Activated T-cell treated with anti-CD3 and anti-CD28 coated beads for 4 hours (primary cell): ENCODE measurements at regions not wholly inside any gene's neighbourhood (a gene's known extent, or its start where the extent isn't known, plus 50 kb on each side); places are given as distances from the start of the nearest gene placed in this dataset.
"Not testable (repeated sequence)": the region's sequence is repeated elsewhere in the genome, so short reads cannot be mapped to it uniquely, and the experiment has no call there.

Experiments used
- DNase-seq: peaks from one replicate; pipeline ENCODE4 v3.0.0-alpha.2; 2020

DNA sequence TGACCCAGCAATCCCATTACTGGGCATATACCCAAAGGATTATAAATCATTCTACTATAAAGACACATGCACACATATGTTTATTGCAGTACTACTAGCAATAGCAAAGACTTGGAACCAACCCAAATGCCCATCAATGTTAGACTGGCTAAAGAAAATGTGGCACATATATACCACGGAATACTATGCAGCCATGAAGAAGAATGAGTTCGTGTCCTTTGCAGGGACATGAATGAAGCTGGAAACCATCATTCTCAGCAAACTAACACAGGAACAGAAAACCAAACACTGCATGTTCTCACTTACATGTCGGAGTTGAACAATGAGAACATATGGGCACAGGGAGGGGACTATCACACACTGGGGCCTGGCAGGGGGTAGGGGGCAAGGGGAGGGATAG lies 183.0 kb downstream of the HACE1 start:
- not testable (repeated sequence) for DNase-seq

DNA sequence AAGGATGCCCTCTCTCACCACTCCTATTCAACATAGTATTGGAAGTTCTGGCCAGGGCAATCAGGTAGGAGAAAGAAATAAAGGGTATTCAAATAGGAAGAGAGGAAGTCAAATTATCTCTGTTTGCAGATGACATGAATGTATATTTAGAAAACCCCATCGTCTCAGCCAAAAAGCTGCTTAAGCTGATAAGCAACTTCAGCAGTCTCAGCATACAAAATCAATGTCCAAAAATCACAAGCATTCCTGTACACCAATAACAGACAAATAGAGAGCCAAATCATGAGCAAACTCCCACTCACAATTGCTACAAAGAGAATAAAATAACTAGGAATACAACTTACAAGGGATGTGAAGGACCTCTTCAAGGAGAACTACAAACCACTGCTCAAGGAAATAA lies 184.6 kb downstream of the HACE1 start:
- DNase-seq, result not testable (repeated sequence)

DNA sequence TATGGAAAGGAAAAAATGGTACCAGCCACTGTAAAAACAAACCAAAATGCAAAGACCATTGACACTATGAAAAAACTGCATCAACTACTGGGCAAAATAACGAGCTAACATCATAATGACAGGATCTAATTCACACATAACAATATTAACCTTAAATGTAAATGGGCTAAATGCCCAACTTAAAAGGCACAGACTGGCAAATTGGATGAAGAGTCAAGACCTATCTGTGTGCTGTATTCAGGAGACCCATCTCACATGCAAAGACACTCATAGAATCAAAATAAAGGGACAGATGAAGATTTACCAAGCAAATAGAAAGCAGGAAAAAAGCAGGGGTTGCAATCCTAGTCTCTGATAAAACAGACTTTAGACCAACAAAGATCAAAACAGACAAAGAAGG lies 186.6 kb downstream of the HACE1 start:
- DNase-seq, result not testable (repeated sequence)

DNA sequence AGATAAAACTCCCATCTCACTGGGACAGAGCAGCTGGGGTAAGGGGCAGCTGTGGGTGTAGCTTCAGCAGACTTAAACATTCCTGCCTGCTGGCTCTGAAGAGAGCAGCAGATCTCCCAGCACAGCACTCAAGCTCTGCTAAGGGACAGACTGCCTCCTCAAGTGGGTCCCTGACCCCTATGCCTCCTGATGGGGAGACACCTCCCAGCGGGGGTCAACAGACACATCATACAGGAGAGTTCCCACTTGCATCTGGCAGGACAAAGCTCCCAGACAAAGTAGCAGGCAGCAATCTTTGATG lies 188.2 kb downstream of the HACE1 start:
- DNase-seq, result not testable (repeated sequence)

DNA sequence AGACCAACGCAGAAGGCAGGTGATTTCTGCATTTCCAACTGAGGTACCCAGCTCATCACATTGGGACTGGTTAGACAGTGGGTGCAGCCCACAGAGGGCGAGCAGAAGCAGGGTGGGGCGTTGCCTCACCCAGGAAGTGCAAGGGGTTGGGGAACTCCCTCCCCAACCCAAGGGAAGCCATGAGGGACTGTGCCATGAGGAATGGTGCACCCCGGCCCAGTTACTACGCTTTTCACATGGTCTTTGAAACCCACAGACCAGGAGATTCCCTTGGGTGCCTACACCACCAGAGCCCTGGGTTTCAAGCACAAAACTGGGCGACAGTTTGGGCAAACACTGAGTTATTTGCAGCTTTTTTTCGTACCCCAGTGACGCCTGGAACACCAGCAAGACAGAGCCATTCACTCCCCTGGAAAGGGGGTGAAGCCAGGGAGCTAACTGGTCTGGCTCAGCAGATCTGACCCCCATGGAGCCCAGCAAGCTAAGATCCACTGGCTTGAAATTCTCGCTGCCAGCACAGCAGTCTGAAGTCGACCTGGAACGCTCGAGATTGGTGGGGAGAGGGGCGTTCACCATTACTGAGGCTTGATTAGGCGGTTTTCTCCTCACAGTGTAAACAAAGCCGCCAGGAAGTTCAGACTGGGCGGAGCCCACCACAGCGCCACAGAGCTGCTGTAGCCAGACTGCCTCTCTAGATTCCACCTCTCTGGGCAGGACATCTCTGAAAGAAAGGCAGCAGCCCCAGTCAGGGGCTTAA lies 188.7 kb downstream of the HACE1 start:
- DNase-seq, result not testable (repeated sequence)

DNA sequence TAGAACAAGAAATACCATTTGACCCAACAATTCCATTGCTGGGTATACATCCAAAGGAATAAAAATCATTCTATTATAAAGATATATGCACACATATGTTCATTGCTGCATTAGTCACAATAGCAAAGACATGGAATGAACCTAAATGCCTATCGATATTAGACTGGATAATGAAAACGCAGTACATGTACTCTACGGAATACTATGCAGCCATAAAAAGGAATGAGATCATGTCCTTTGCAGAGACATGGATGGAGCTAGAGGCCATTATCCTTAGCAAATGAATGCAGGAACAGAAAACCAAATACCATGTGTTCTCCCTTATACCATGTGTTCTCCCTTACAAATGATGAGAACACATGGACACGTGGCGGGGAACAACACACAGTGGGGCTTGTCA lies 190.2 kb downstream of the HACE1 start:
- no peak for DNase-seq

DNA sequence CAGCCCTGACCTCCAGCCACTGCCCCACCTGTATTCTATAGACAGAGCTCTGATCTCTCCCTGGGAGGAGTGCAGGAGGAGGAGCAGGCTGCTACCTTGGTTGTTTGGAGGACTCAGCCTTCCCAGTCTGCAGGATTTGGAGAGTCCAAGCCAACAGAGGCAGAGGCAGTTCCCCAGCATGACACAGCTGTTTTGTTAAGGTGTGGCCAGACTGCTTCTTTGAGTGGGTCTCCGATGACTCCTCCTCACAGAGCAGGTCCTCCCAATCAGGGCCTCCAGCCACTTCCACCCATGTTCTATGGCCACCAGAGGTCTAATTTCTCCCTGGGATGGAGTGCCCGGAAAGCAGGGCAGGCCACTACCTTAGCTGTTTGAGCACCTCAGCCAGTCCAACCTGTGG lies 203.5 kb downstream of the HACE1 start:
- DNase-seq, result no peak

DNA sequence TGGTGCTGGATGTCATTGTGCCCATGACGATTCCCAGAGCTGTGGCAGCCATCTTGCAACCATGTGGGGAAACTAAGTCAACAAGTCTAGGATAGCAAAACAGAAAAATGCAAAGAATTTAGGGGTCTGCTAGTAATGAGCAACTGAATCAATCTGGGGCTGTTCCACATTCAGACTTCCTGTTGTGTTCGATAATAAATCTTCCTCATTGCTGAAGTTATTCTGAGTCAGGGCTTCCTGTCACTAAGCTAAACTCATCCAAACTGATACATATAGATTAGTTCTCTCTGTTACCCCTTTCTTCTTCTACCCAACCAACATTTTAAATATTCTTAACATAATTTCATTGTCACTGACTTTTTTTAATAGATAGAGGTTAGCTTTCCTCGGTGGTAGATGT lies 205.9 kb downstream of the HACE1 start:
- no peak for DNase-seq

DNA sequence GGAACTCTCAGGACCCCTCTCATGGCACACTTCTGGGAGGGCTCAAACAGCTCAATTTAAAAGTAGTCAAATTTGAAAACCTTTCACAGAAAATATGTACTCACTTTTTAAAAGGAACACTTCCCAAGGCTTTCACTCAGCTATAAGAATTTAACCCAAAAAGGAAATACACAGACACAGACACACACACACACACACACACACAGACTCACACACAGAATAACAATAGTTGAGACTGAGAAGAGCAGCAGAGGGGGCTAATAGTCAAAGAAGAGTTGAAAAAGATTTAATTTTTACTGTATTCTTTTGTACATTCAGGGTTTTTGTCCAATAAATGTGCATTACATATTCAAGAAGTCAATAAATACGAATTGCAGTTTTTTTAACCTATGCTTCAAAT lies 211.4 kb downstream of the HACE1 start:
- DNase-seq, result no peak

DNA sequence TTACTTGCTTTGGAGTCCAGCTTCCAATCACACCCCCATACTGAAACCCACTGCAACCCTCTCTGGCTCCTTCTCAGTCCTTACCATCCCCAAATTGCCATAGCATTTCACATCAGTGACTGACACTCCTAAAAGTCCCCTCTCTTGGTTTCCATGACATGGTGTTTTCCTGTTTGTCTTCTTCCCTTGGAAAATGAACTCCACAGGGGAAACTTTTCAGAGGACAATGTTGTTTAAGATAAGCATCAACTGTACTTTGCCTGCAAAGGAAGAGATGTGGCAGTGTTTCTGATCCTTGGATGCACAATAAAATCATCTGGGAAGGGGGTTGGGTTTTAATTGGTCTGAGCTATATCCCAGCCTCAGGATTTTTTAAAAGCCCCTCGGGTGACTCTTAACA lies 214.9 kb downstream of the HACE1 start:
- DNase-seq, result no peak

DNA sequence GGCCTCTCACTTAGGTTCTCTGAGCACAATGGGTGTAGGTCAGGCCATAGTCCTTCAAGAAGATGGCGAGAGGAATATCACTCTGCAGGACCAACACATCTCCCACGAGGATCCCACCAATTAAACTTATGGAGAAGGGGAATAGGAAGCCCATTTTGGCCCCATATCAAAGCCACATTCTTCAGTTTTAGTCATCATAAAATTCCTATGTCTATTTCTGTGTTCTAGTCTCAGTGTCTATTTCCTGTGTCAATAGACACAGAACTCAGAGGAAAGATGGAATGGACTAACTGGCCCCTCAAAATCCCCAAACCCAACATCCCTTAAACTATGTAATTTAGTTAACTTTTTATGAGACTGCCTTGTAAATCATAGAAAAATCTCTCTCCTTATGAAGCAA lies 216.8 kb downstream of the HACE1 start:
- no peak for DNase-seq

DNA sequence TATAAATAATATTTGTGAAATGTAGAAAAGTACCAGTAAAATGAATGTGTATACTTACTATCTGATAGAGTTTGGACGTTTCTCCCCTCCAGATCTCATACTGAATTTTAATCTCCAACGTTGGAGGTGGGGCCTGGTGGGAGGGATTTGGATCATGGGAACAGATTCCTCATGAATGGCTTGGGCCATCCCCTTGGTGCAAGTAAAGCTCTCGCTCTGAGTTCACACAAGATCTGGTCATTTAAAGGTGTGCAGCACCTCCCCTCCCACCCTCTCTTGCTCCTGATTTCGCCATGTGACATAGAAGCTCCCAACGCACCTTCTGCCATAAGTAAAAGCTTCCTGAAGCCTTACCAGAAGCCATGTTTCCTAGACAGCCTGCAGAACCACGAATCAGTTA lies 219.0 kb downstream of the HACE1 start:
- DNase-seq, result no peak

DNA sequence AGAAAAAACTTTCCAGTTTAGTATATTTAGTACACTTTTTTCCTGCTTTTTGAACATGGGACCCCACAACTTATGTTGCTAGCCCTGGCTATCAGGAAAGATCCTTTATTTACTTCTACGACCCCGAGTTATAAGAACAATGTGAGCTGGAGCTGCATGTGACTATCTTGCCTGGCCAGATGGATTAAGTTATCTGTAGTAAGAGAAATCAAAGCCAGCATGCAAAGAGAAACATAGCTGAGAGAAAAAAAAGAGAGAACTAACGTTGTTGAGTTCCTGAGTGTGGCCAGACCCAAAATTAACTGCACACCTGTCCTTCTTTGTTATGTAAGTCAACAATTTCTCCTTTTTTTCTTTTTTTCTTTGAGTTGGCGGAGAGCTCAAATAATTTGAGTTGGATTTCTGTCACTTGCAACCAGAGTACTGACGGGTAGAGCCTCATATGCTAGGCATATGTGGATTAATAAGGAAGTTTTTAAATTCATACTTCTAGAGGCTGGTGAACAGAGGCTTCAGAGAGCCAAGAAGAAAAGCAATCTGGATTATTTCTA lies 219.5 kb downstream of the HACE1 start:
- DNase-seq, result no peak

DNA sequence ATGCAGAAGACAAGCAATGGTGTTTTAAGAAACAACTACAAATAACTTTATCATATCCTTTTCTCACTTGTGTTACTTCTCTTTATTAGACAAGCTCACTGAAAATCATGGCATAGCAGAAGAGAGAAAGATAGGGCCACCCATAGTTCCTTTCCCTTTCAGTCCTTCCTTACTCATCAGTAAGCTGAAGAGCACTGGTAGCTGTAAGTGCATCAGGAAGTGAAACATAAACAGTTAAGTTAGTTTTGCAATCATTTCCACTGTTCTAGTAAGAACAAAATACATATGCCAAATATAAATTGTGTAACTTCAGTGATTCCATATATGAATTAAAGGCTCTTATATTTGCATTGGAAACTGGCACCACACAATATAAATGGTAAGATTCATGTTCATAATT lies 220.1 kb downstream of the HACE1 start:
- no peak for DNase-seq

DNA sequence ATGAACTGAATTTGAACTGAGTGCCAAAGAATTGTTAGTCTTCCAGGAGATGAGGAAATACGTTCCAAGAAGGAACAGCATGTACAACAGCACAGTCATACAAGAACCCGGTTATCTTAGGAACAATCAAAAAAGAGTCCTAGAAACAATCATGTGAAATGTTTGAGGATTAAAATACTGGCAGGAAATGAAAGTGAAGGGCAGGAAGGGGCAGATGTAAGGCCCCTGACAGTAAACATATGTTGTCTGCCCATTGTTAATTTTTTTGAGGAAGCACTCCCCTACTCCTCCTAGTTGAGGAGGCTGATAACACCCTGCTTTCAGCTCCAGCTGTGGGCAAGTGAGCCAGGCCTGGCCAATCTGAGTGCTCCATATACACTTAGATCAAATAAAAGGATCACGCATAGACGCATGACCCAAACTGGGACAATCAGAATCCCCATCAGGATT lies 220.9 kb downstream of the HACE1 start:
- DNase-seq, result no peak

DNA sequence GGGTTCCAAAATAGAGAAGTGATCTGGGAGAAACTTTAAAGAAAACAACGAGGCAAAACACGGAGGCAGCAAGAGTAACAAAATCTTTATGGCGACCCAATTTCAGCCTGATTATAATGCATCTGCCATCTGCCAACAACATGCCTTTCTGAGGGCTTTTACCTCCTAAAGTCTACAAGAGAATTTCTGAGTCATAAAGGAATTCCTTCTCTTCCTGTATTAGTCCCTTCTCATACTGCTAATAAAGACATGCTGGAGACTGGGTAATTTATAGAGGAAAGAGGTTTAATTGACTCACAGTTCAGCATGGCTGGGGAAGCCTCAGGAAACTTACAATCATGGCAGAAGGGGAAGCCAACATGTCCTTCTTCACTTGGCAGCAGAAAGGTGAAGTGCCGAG lies 226.6 kb downstream of the HACE1 start:
- DNase-seq, result no peak

DNA sequence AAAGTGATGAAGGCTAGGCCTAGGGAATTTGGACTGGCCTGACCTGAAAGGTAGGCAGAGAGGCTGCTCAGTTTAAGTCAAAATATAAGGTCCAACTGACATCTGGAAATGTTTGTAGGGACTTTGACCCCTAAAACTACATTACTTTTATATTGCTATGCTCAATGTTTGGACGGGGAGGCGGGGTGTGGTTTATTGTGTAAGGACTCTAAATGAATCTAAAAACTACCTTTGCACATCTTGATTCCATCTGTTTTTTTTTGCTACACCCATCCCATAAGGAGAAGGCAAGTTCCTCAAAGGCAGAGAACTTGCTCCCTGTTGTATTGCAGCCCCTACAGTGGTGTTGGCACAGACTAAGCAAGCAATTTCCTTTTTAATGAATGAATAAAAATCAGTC lies 227.1 kb downstream of the HACE1 start:
- DNase-seq, result no peak

DNA sequence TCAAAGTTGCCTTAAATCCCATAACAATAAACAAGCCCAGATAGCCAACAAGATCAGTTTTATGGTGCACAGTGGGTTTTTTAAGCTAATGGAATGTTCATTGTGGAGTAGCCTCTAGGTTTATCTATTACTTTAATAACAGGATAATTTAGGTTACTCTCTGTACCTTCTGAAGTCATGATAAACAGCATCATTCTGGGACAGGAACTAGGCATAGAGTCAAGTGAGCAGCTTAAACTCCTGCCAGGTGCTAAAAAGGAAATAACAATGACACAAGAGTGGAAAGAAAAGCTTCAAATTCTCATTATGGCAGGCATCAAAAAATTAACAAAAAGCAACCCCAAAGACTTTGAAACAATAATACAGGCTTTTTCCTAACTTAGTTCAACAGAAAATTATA lies 228.8 kb downstream of the HACE1 start:
- DNase-seq, result no peak

DNA sequence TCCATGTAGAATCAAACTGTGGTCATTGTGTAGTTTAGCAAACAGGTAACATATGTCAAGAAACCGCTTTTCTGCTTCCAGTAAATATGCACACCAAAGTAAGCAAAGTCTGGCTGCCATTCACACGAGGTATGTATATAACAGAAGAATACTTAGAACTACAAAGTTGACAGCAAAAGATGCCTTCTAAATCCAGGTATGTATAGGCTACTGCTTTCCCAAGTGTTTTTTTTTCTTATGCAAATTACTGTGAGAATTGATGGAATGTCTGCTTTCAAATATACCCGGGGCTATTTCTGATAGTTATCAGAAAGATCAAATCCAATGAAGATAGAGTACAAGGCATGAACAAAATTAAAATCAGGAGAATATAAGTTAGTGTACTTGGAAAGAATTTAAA lies 229.2 kb downstream of the HACE1 start:
- no peak for DNase-seq

DNA sequence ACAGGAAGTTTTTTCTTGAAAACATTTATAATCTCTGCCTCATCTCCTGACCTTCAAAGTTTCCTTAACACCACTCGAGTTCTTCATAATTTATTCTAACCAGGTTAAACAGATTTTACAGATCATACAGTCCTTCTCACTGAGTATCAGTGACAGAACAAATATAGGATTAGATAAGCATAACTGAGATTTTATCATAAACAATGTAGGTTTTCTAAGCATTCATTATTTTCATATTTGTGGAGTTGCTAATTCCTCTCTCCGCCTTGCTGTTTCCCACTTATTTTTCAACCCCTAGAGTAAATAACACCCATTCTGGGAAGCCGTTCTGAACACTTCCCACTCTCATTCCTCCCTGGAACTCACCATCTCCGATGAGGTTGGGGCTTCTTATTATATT lies 229.9 kb downstream of the HACE1 start:
- DNase-seq, result no peak

DNA sequence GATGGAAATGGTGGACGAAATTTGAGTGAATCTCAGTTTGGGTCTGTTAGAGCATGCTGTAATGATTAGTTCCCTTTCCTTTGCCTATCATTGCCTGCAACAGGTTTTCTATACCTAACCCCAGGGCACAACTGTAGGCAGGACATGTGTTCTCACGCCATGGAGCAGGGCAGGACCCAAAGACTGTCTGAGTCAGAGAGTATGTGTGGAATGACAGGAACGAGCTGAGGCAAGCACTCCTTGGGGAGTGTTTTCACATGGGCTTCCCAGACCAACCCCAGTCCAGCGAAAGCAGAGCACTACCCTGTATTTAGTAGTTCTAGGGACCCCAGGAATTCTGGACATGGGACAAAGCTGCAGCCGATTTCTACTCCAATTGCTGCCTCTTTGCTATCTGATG lies 234.2 kb downstream of the HACE1 start:
- no peak for DNase-seq

DNA sequence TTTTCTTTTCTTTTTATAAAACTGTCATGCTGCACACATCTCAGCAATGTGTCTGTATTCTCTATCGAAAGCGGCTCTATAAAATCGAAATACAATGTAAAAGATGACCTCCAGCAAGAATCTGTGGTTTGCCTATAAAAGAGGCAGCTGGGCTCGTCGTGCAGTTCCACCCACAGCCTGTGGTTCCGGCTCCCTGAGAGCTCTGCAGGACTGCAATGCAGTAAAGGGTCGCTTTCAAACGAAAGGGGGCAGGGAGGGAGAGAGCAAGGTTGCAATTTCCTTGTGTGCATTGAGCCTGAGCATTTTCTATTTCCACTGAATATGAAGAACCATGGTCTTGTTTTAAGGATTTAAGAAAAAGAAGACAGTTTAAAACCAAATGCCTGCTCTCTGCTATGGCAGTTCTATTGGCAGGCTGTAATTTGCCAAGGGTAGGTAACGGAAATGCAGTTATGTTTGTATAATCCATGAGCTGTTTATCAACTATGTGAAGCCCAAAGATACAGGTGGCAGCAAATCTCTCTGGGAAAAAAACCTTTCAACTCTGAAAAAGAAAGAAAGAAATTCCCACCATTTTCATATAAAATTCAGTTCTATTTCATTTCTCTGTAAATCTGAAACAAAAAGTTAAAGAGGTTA lies 236.5 kb downstream of the HACE1 start:
- no peak for DNase-seq

DNA sequence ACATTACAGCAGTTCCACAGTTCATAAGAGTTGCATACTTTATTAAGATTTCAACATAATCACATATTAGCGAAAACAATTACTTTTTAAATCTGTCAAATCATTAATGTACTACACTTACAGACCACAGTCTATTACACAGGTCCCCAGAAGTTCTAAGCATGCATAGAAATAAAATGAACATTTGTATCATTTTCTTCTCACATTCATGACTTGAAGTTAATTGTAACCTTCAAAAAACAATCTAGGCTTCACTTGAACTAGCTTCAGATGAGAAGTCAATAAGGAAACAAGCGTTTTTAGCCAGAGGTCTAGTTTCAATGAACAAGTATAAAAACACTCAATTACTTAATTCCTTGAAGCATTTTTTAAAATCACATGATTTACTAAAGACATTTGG lies 238.3 kb downstream of the HACE1 start:
- DNase-seq, result no peak

DNA sequence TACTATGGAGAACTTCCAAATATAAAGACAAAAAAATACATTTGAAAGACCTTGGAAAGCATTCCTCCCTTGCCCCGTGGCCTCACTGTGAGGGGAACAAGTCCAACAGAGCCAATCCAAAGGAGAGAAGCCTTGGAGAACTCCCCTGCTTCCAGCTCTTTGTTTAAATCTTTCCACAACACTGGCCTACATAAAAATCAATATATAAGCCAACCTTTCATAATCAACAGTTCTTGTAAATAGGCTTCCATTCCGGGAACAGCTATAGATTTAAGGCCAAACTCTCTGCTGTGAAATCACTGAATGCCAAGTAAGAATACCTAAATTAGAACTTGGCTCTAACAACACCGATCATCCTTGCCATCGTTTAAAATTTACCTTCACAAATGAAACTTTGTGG lies 242.1 kb downstream of the HACE1 start:
- DNase-seq, result no peak

DNA sequence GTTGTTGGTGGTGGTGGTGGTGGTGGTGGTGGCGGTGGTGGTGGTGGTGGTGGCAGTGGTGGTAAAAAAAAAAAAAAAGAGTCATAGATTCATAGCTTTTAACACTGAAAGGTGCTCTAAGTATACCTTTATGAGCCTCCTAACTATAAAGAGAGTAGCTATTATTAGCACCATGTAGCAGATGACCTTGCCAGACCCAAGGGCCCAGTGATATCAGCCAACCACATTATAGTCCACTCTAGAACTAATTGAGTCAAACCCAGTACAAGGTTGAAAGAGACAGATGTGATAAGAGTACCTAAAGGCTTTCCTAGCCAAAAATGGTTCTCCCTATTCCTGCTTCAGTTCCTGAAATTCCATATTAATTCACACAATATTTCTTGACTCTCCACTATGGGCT lies 245.3 kb downstream of the HACE1 start:
- DNase-seq, result no peak
